Posterior vena cava (tissue), 2 donors: ENCODE measurements at regions not wholly inside any gene's neighbourhood (a gene's known extent, or its start where the extent isn't known, plus 50 kb on each side); places are given as distances from the start of the nearest gene placed in this dataset.

Experiments
- DNase-seq: peaks from one replicate; pipeline ENCODE4 v3.0.0-alpha.2; 2020; ENCODE audit warnings: low spot score
- intact Hi-C, 2 donors: fragments of 100-400 bp; cut with DNase I; formaldehyde crosslinking; loops; one replicate each; pipeline versions ENCODE4 v1.14.1 to v1.14.2; 2022 to 2023
- donor health status: DM: yes; HTN: yes; CAD: no.
- donor health status: DM: yes; HTN: yes; CAD: no.

GRCh38 chr3:194009892-194010533, 125.9 kb upstream of the HES1 start:
- intact Hi-C loops: loop anchor here in 1 of 2 donors (10.0 kb wide), 1 partner anchor 65 kb away; no protein-coding TSS in a partner anchor
- no peak for DNase-seq

DNA sequence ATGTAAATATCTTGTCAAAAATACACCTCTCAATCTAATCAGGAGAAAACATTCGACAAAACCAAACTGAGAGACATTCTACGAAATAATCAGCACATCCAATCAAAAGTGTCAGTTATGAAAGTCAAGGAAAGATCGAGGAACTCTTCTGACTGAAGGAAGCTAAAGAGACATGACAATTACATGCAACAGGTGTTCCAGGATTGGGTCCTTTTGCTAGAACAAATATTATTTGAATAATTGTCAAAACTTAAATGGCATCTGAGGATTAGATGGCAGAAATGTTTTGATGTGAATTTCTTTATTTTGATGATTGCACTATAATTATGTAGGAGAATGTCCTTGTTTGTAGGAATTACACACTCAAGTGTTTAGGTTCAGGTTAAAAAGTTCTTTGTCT, 124.1 kb upstream of the HES1 start:
- intact Hi-C loops: no loop called here
- DNase-seq: no peak

- DNase-seq: no peak
- intact Hi-C loops: no loop called here
These were observed 122.0 kb upstream of the HES1 start for GRCh38 chr3:194013928-194014327.

- intact Hi-C loops: no loop called here
- no peak for DNase-seq
These were observed 121.2 kb upstream of the HES1 start for GRCh38 chr3:194014756-194015155.

DNA sequence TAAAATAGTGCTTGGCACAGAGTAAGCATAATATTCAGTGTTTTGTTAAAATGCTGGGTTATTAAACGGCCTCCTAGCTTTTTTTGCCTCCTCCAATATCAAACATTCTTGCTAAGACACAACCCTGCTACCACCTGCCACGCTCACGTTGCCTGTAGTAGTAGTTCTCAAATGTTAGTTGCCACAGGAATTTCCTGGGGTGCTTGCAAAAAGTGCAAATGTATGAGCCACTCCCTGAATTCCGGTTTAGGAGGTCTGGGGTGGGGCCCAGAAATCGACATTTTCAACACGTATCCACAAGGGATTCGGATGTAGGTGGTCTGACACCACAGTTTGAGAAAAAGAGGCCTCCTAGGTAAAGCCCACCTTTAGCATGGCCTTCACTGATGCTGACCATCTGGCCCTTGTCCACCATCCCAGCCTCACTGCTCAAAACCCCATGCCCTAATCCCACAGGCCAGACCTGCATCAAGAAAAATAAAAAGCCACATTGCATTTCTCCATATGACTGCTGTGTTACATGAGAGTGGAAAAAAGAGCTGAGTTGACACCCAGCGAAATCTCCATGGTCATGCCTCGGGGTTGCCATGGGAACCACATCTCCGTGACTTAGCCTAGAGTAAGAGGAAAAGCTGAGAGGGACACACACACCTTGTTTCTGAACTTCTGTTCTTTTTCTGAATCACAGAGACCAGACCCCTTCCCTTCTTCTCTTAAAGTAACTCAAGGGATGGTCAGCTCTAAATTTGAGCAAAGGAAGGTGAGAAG, 116.4 kb upstream of the HES1 start:
- DNase-seq: no peak
- intact Hi-C loops: no loop called here

- DNase-seq: no peak
- intact Hi-C loops: no loop called here
These were observed 113.9 kb upstream of the HES1 start for GRCh38 chr3:194022052-194022451.

DNA sequence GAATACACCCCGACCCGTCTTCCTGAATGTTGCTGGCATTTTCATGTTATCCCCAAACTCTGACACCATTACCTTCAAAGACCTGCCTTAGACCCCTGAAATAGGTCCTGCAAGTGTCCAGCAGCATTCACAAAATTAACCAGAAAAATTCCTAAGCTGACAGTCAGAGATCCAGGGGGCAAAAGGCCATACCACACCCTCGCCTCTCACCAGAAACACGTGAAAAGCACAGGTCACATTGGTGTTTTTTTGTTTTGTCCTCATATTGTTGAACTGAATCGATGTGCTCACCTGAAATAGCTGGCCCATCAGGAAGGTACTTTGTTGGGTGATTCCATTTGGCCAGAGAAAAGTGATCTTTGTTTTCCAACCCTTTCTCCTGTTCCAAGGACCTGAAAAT, 113.1 kb upstream of the HES1 start:
- DNase-seq: no peak
- intact Hi-C loops: no loop called here

GRCh38 chr3:194023501-194024280, 112.3 kb upstream of the HES1 start:
- intact Hi-C loops: no loop called here

DNA sequence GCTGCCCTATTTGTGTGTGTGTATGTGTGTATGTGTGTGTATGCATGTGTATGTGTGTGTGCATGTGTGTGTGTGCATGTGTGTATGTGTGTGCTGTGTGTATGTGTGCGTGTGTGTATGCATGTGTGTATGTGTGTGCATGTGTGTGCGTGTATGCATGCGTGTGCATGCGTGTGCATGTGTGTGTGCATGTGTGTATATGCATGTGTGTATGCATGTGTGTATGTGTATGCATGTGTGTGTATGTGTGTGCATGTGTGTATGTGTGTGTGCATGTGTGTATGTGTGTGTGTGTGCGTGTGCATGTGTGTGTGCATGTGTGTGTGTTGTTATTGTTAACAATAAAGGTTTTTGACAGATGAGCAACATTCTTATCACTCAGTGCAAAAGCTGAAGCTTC, 110.8 kb upstream of the HES1 start:
- intact Hi-C loops: loop anchor here in 1 of 2 donors (1.0 kb wide), 1 partner anchor 9 kb away; no protein-coding TSS in a partner anchor
- no peak for DNase-seq

More at GRCh38 chr3:194023501-194024280, 112.3 kb upstream of the HES1 start:
- no peak for DNase-seq

GRCh38 chr3:194025951-194026350, 110.0 kb upstream of the HES1 start:
- intact Hi-C loops: loop anchor here in 1 of 2 donors (1.0 kb wide), 1 partner anchor 10 kb away; no protein-coding TSS in a partner anchor
- no peak for DNase-seq

DNA sequence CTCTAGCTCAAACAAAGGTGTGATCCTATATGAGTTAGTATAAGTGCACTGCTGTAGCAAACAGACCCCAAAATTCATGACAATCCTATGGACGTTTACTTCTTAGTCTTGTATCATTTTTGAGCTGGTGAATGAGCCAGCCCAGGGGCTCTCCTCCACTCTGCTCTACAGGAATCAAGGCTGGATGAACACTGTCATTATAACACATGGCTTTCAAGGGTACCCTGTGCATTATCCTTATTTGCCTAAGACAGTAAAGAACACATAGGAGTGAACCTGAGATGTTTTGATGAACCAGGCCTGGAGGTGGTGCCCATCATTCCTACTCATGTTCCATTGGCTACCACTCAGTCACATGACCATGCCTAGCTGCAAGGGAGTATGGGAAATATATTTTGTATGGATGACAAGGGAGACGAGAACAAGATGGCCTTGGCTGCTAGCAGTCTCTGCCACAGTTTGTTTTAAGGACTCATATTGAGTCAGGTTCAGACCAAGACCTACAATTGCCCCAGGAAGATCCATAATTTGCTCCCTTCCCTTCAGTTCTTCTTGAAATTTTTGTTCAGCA, 107.4 kb upstream of the HES1 start:
- intact Hi-C loops: no loop called here

GRCh38 chr3:194029846-194030245, 106.1 kb upstream of the HES1 start:
- DNase-seq: no peak
- intact Hi-C loops: no loop called here

More for the DNA sequence above, 107.4 kb upstream of the HES1 start:
- no peak for DNase-seq

GRCh38 chr3:194030372-194030771, 105.6 kb upstream of the HES1 start:
- DNase-seq: no peak
- intact Hi-C loops: no loop called here

GRCh38 chr3:194031349-194031748, 104.6 kb upstream of the HES1 start:
- intact Hi-C loops: no loop called here
- no peak for DNase-seq

DNA sequence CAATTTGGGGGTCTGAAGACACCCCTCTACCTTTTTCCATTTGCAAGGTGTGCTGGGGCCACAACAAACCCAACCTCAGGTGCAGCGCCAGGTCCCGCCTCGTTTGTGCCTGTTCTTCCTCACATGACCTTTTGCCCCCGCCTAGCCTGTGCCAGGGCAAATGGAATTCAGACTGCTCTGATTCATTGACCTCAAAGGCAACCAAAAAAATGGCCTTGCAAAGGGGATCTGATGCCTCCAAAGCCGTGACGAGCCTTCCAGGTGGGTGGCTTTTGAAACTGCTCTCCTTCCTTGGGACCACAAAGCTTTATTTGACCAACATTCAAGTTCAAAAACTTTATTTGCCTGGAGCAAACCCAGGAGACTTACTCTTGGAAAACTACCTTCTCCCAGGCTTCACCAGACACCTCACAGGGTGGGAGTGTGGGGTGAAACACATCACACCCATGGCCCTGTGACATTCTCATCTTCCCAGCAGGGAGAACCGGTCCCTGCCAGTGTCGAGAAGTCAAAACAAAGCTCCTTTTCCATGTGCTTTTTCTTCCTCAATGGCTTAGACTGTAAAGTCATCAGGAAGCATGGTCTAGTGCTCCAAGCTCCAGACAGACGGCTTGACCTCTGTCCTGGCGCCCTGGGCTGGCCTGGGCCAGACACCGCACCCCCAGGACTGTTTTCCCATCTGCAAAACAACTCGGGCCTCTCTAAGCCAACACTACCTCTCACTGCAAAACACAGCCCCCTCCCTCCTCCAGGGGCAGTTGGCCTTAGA, 103.9 kb upstream of the HES1 start:
- DNase-seq: no peak
- intact Hi-C loops: no loop called here

DNA sequence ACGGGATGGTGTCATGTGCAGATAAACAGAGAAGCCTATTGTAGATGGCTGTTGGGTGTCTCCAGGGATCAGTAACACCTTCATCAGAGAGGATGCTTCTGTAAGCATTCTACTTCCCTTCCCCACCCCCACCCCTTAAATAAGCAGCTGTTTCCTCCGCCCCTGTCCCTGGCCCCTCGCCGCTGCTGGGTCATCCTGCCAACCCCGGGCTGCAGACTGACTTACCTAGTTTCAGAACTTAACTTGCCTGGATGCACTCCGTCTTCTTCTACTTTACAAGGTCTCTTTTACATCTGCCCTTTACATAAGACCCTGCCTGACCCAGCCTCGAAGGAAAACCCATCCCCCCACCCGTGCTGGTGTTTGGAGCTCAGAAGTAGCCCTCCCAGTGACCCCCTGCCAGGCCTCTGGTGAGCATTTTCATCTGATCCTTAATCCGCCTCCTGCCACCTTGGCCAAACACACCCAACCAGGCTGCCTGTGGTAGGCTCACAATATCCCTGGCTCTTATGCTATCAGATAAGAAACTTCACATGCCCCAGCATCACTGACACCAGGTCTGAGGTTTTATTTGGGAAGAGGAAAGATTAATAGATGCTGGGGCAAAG, 103.0 kb upstream of the HES1 start:
- intact Hi-C loops: no loop called here

GRCh38 chr3:194034346-194035336, 101.3 kb upstream of the HES1 start:
- no peak for DNase-seq
- intact Hi-C loops: no loop called here

More for the DNA sequence above, 103.0 kb upstream of the HES1 start:
- DNase-seq: no peak
